ENCODE measurements at regions not wholly inside any gene's neighbourhood (a gene's known extent, or its start where the extent isn't known, plus 50 kb on each side); places are given as distances from the start of the nearest gene placed in this dataset.
A peak's percentile ranks its signal among the peaks of the same experiment; 100 is the strongest.

GRCh38 chr17:71914812-71915211 lies 206.0 kb upstream of the SOX9 start:
- DNase-seq (ENCODE audit: low spot score): no peak

GRCh38 chr17:71917715-71918114 lies 203.1 kb upstream of the SOX9 start:
- DNase-seq (ENCODE audit: low spot score): no peak

- no peak for DNase-seq (ENCODE audit: low spot score)
These were observed 201.6 kb upstream of the SOX9 start for GRCh38 chr17:71919186-71919585.

- DNase-seq (ENCODE audit: low spot score): no peak
These were observed 200.9 kb upstream of the SOX9 start for GRCh38 chr17:71919896-71920295.

- no peak for DNase-seq (ENCODE audit: low spot score)
These were observed 199.0 kb upstream of the SOX9 start for GRCh38 chr17:71921796-71922195.

GRCh38 chr17:71922439-71922838 lies 198.4 kb upstream of the SOX9 start:
- no peak for DNase-seq (ENCODE audit: low spot score)

GRCh38 chr17:71926746-71927398 lies 193.9 kb upstream of the SOX9 start:
- DNase-seq (ENCODE audit: low spot score): no peak

GRCh38 chr17:71933306-71933705 lies 187.5 kb upstream of the SOX9 start:
- no peak for DNase-seq (ENCODE audit: low spot score)

GRCh38 chr17:71934520-71934919 lies 186.3 kb upstream of the SOX9 start:
- DNase-seq (ENCODE audit: low spot score): no peak

- DNase-seq (ENCODE audit: low spot score): no peak
These were observed 185.5 kb upstream of the SOX9 start for GRCh38 chr17:71935341-71935740.

- DNase-seq (ENCODE audit: low spot score): no peak
These were observed 183.8 kb upstream of the SOX9 start for GRCh38 chr17:71936977-71937376.

GRCh38 chr17:71937914-71938313 lies 182.9 kb upstream of the SOX9 start:
- no peak for DNase-seq (ENCODE audit: low spot score)

- no peak for DNase-seq (ENCODE audit: low spot score)
These were observed 182.3 kb upstream of the SOX9 start for GRCh38 chr17:71938340-71939010.

GRCh38 chr17:71941920-71942319 lies 178.9 kb upstream of the SOX9 start:
- no peak for DNase-seq (ENCODE audit: low spot score)

- no peak for DNase-seq (ENCODE audit: low spot score)
These were observed 178.2 kb upstream of the SOX9 start for GRCh38 chr17:71942626-71943025.

GRCh38 chr17:71948703-71949422 lies 172.0 kb upstream of the SOX9 start:
- DNase-seq (ENCODE audit: low spot score): no peak

GRCh38 chr17:71959154-71959553 lies 161.7 kb upstream of the SOX9 start:
- DNase-seq (ENCODE audit: low spot score): peak; percentile 15

- no peak for DNase-seq (ENCODE audit: low spot score)
These were observed 157.5 kb upstream of the SOX9 start for GRCh38 chr17:71963351-71963750.

GRCh38 chr17:71963791-71964190 lies 157.0 kb upstream of the SOX9 start:
- DNase-seq (ENCODE audit: low spot score): no peak

- no peak for DNase-seq (ENCODE audit: low spot score)
These were observed 156.3 kb upstream of the SOX9 start for GRCh38 chr17:71964559-71964958.

GRCh38 chr17:71966055-71966454 lies 154.8 kb upstream of the SOX9 start:
- no peak for DNase-seq (ENCODE audit: low spot score)

- no peak for DNase-seq (ENCODE audit: low spot score)
These were observed 154.1 kb upstream of the SOX9 start for GRCh38 chr17:71966459-71967313.

All from HuH-7.5 (cell line).